ENCODE measurements at regions not wholly inside any gene's neighbourhood (a gene's known extent, or its start where the extent isn't known, plus 50 kb on each side); places are given as distances from the start of the nearest gene placed in this dataset.

DNA sequence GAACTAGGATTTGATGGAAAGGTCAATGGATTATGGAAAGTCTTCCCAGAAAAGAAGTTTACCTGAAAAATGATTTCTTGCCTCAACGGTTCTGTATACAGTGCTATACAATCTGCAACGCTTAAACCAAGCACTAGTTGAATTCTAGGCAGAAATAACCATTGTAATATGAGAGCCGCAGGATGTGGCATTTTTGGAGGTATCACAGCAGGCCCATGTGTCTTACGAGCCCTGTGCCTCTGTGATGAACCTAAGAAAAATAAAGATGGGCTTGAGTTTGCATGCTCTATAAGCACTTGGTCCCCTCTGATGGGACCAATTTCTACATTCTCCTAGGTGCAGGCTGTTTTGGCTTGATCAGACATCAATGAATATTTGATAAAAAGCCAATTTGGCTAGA is 78.7 kb upstream of the RFC3 start:
- Histone ChIP-seq H3K9me3 (ENCODE audit: control insufficient read depth in 4 of 4, low read length in 3 of 4) (no peaks in the 10 kb centered on the region), H3K27me3 (ENCODE audit: control insufficient read depth in 4 of 4, insufficient read depth in 4 of 4, low read length in 3 of 4) (peaks cover 0 to 2% (median 0%) of the 10 kb centered on the region in 4 donors), H3K27ac (ENCODE audit: low read depth in 1 of 2, low read length in 2 of 2) (no peak overlapping the region), H3K4me1 (ENCODE audit: control insufficient read depth in 4 of 4, insufficient read depth in 4 of 4, low read length in 3 of 4) (no peaks in the 10 kb centered on the region), H3K9ac (ENCODE audit: low read depth in 1 of 2, low read length in 2 of 2) (no peak overlapping the region), H3K4me3 (ENCODE audit: low read depth in 1 of 3, low read length in 3 of 3) (no peak overlapping the region), H3K36me3 (ENCODE audit: control insufficient read depth in 4 of 4, insufficient read depth in 3 of 4, low read depth in 1 of 4, low read length in 3 of 4) (no peaks in the 10 kb centered on the region)
- no peak for DNase-seq (ENCODE audit: low spot score)
- TF ChIP-seq ZBTB33 (IDR thresholded peaks at IDR 0.05) = no peak
- TF ChIP-seq REST (IDR thresholded peaks at IDR 0.05) = no peak
- TF ChIP-seq, protein P1, sequence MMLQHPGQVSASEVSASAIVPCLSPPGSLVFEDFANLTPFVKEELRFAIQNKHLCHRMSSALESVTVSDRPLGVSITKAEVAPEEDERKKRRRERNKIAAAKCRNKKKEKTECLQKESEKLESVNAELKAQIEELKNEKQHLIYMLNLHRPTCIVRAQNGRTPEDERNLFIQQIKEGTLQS (IDR thresholded peaks at IDR 0.05) = no peak
- TF ChIP-seq EGR1 (IDR thresholded peaks at IDR 0.05; ENCODE audit: low read depth in 2 of 2) = no peak
- no peak for TF ChIP-seq MAX (IDR thresholded peaks at IDR 0.05)
- no peak for TF ChIP-seq FOXA1 (IDR thresholded peaks at IDR 0.05)
- TF ChIP-seq HNF4G (IDR thresholded peaks at IDR 0.05) = no peak
- TF ChIP-seq HNF4A (conservative IDR thresholded peaks at IDR 0.05) = no peak
- TF ChIP-seq JUND (IDR thresholded peaks at IDR 0.05) = no peak
- no peak for TF ChIP-seq SP1 (IDR thresholded peaks at IDR 0.05)
- TF ChIP-seq CTCF (IDR thresholded peaks at IDR 0.05; ENCODE audit: low read depth, low read length, missing input control) = no peak
- TF ChIP-seq FOXA2 (IDR thresholded peaks at IDR 0.05) = no peak
- no peak for TF ChIP-seq RAD21 (IDR thresholded peaks at IDR 0.05)
- no peak for TF ChIP-seq GABPA (IDR thresholded peaks at IDR 0.05 in 1 of 2, conservative IDR thresholded peaks at IDR 0.05 in 1 of 2)
- TF ChIP-seq YY1 (IDR thresholded peaks at IDR 0.05) = no peak
- TF ChIP-seq RXRA (IDR thresholded peaks at IDR 0.05) = no peak
- no peak for TF ChIP-seq TAF1 (conservative IDR thresholded peaks at IDR 0.05)
- no peak for TF ChIP-seq NR2F2 (IDR thresholded peaks at IDR 0.05)
- 89% methylated on average over 4 of the region's 4 CpGs for WGBS
